ENCODE measurements at regions not wholly inside any gene's neighbourhood (a gene's known extent, or its start where the extent isn't known, plus 50 kb on each side); places are given as distances from the start of the nearest gene placed in this dataset.

- TF ChIP-seq GATA3 (IDR thresholded peaks at IDR 0.05; ENCODE audit: low read depth, low read length) (no peak), GATA2 (IDR thresholded peaks at IDR 0.05; ENCODE audit: low read depth, low read length) (no peak)
These were observed 144.8 kb downstream of the GADD45G start for GRCh38 chr9:89749500-89750116.

All from SH-SY5Y (cell line).